ENCODE measurements at regions not wholly inside any gene's neighbourhood (a gene's known extent, or its start where the extent isn't known, plus 50 kb on each side); places are given as distances from the start of the nearest gene placed in this dataset.
"Not testable (repeated sequence)": the region's sequence is repeated elsewhere in the genome, so short reads cannot be mapped to it uniquely, and the experiment has no call there.

DNA sequence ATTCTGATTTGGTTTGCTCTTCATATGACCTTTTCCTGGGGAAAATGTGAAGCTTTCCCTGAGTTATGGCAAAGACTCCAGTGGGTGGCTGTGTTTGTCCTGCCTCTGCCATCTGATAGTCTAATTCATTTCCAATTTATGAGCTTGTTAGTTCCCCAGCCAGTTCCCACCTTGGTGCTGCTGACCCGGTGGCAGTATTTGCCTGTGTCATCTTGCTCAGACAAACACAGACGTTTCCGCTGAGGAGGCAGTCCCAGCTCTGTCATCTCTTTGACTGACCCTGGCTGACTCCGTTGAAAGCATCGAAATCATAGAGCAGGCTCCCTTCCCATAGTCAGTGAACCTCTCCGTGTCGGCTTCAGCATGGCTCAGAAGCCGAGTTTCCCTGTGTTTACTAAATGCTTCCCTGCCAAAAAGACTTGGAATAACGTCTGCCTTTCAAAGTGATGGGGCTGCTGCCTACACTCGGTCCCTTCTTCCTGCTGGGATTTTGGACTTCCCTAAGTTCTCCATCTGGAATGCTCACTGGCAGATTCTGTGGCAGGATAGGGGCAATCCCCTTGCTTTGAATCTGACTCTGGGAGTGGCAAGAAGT, 538.3 kb downstream of the NPIPA7 start:
- Histone ChIP-seq H3K27ac (ENCODE audit: low read depth, low read length) (no peak overlapping the region), H3K4me3 (ENCODE audit: low read depth, low read length) (no peak overlapping the region), H3K9ac (ENCODE audit: low read length) (no peak overlapping the region), H3K9me3 (ENCODE audit: control insufficient read depth, insufficient read depth, low read depth, low read length) (peaks cover 3% of the 10 kb centered on the region; the same call in 1 of the 2 replicates), H3K36me3 (ENCODE audit: control insufficient read depth, insufficient read depth, low read length) (no peaks in the 10 kb centered on the region), H3K4me1 (ENCODE audit: control insufficient read depth, insufficient read depth, low read length) (no peaks in the 10 kb centered on the region), H3K27me3 (ENCODE audit: control insufficient read depth, insufficient read depth, low read length) (peaks cover 4% of the 10 kb centered on the region)

DNA sequence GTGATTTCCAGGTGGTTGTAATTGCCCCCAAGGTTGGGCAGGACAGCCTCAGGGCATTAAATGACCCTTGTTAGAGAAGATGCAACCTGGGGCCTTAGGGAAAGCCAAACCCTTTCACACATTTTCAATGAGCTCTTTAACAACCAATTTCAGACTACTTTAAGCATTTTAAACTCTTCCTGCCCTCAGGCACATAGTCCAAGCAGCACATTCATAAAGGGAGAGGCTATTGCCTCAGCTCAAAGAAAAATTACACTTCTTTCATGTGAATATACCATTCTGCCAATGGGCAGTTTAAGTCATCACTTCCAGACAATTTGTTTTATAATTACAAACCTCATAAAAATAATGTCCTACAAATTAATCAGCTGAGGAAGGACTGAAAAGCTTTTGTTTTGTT, 544.5 kb downstream of the NPIPA7 start:
- Histone ChIP-seq H3K36me3 (ENCODE audit: control insufficient read depth, insufficient read depth, low read length) (no peaks in the 10 kb centered on the region), H3K27ac (ENCODE audit: low read depth, low read length) (no peak overlapping the region), H3K9me3 (ENCODE audit: control insufficient read depth, insufficient read depth, low read depth, low read length) (no peaks in the 10 kb centered on the region), H3K4me3 (ENCODE audit: low read depth, low read length) (no peak overlapping the region), H3K9ac (ENCODE audit: low read length) (no peak overlapping the region), H3K27me3 (ENCODE audit: control insufficient read depth, insufficient read depth, low read length) (peaks cover 14% of the 10 kb centered on the region), H3K4me1 (ENCODE audit: control insufficient read depth, insufficient read depth, low read length) (peaks cover 5% of the 10 kb centered on the region; the same call in 1 of the 2 replicates)

- Histone ChIP-seq H3K27me3 (ENCODE audit: control insufficient read depth, insufficient read depth, low read length) (peaks cover 14% of the 10 kb centered on the region), H3K27ac (ENCODE audit: low read depth, low read length) (no peak overlapping the region), H3K4me1 (ENCODE audit: control insufficient read depth, insufficient read depth, low read length) (peaks cover 5% of the 10 kb centered on the region; the same call in 1 of the 2 replicates), H3K36me3 (ENCODE audit: control insufficient read depth, insufficient read depth, low read length) (no peaks in the 10 kb centered on the region), H3K9me3 (ENCODE audit: control insufficient read depth, insufficient read depth, low read depth, low read length) (no peaks in the 10 kb centered on the region), H3K4me3 (ENCODE audit: low read depth, low read length) (no peak overlapping the region), H3K9ac (ENCODE audit: low read length) (no peak overlapping the region)
These were observed 545.7 kb downstream of the NPIPA7 start for GRCh38 chr16:16924613-16925012.

DNA sequence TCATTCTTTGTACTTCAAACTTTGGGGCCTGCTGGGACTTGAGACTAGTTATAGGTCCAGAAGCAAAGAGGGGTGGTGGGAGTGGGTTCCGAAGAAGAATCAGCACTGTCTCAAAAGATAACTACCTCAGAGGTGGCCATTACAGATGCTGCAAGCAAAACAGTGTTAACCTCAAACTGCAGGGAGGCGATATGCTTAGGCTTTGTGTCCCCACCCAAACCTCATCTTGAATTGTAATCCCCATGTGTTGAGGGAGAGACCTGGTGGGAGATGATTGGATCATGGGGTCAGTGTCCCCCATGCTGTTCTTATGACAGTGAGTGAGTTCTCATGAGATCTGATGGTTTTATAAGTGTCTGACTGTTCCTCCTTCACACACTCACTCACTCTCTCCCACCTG, 545.3 kb downstream of the XYLT1 start:
- Histone ChIP-seq H3K27me3 (ENCODE audit: control insufficient read depth, insufficient read depth, low read length) (peaks cover 14% of the 10 kb centered on the region), H3K4me3 (ENCODE audit: low read depth, low read length) (no peak overlapping the region), H3K9me3 (ENCODE audit: control insufficient read depth, insufficient read depth, low read depth, low read length) (no peaks in the 10 kb centered on the region), H3K4me1 (ENCODE audit: control insufficient read depth, insufficient read depth, low read length) (peaks cover 5% of the 10 kb centered on the region; the same call in 1 of the 2 replicates), H3K9ac (ENCODE audit: low read length) (no peak overlapping the region), H3K36me3 (ENCODE audit: control insufficient read depth, insufficient read depth, low read length) (no peaks in the 10 kb centered on the region), H3K27ac (ENCODE audit: low read depth, low read length) (no peak overlapping the region)

GRCh38 chr16:16928532-16929109, 542.1 kb downstream of the XYLT1 start:
- H3K4me3 ChIP-seq (ENCODE audit: low read depth, low read length): no peak overlapping the region

DNA sequence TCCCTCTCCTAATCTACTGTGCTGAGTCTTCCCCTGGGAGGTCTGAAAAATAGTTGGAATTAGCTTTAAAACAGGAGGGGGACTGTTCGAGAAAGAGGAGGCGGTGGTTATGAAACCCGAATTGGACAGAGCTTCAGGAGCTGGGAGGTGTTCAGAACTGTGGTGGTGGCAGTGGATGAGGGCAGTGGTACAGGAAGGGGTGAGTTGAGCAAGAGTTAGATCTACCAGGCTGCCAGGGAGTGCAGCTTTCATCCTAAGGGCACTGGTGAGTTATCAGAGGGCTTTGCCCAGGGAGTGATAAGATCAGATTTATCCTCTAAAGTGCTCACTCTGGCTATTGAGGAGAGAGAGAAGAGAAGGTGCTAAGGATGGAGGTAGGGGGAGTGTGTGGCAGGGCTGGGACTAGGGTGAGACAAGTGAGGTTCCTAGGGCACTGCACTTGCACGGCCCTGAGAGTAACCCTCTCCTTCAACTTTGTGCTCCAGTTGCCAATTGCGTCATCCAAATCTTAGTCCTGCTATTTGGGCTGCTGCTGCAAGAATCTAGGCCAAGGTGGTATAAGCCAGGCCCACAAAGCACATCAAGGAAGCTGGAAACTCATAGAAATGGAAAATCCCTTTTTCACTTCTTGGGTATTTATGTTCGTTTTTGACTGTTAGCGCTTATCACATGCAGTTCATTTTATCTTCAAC, 540.3 kb downstream of the XYLT1 start:
- Histone ChIP-seq H3K4me1 (ENCODE audit: control insufficient read depth, insufficient read depth, low read length) (no peaks in the 10 kb centered on the region), H3K4me3 (ENCODE audit: low read depth, low read length) (no peak overlapping the region), H3K36me3 (ENCODE audit: control insufficient read depth, insufficient read depth, low read length) (no peaks in the 10 kb centered on the region), H3K27ac (ENCODE audit: low read depth, low read length) (no peak overlapping the region), H3K9me3 (ENCODE audit: control insufficient read depth, insufficient read depth, low read depth, low read length) (no peaks in the 10 kb centered on the region), H3K27me3 (ENCODE audit: control insufficient read depth, insufficient read depth, low read length) (no peaks in the 10 kb centered on the region; the same call in 1 of the 2 replicates), H3K9ac (ENCODE audit: low read length) (no peak overlapping the region)

More at GRCh38 chr16:16928532-16929109, 542.1 kb downstream of the XYLT1 start:
- H3K9ac ChIP-seq (ENCODE audit: low read length): no peak overlapping the region
- no peaks in the 10 kb centered on the region for H3K9me3 ChIP-seq (ENCODE audit: control insufficient read depth, insufficient read depth, low read depth, low read length)
- no peak overlapping the region for H3K27ac ChIP-seq (ENCODE audit: low read depth, low read length)
- H3K36me3 ChIP-seq (ENCODE audit: control insufficient read depth, insufficient read depth, low read length): no peaks in the 10 kb centered on the region
- H3K27me3 ChIP-seq (ENCODE audit: control insufficient read depth, insufficient read depth, low read length): peaks cover 10% of the 10 kb centered on the region
- H3K4me1 ChIP-seq (ENCODE audit: control insufficient read depth, insufficient read depth, low read length): peaks cover 5% of the 10 kb centered on the region; the same call in 1 of the 2 replicates

DNA sequence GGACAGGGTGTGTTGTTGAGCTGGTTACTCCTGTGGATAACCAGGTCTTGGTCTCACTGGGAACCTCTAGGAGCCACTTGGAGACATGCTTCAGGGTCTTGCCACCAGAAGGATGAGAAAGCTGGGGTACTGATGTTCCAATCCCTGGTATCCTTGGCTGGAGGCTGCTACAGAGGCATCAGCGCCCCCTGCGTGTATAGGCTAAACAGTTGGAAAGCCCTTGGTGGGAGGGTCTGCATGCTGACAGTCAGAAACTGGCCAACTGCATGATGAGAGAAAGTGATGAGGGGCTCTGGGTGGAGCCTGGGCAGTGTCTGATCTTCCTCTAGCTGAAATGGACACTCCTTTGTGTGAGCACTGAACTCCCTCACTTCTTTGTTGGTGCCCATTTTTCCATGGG, 536.9 kb downstream of the XYLT1 start:
- H3K9me3 ChIP-seq (ENCODE audit: control insufficient read depth, insufficient read depth, low read depth, low read length): no peaks in the 10 kb centered on the region
- H3K4me3 ChIP-seq (ENCODE audit: low read depth, low read length): no peak overlapping the region
- no peak overlapping the region for H3K9ac ChIP-seq (ENCODE audit: low read length)
- no peak overlapping the region for H3K27ac ChIP-seq (ENCODE audit: low read depth, low read length)
- H3K4me1 ChIP-seq (ENCODE audit: control insufficient read depth, insufficient read depth, low read length): no peaks in the 10 kb centered on the region; the same call in 1 of the 2 replicates
- no peaks in the 10 kb centered on the region for H3K36me3 ChIP-seq (ENCODE audit: control insufficient read depth, insufficient read depth, low read length)
- H3K27me3 ChIP-seq (ENCODE audit: control insufficient read depth, insufficient read depth, low read length): no peaks in the 10 kb centered on the region

DNA sequence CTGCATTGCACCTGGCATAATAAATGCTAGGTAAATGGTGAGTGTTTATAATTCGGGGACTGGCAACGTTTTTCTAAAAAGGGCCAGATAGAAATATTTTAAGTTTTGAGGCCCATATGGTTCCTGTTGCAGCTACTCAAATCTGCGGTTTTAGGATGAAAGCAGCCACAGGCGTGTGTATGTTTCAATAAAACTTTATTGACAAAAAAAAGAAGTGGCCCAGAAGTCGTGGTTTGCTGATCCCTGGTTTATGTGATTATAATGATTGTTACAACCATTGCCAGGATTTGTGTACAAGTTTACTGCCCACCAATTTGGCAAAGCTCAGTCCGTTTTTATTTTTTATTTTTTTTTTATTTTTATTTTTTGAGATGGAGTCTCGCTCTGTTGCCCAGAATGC, 536.1 kb downstream of the XYLT1 start:
- Histone ChIP-seq H3K27me3 (ENCODE audit: control insufficient read depth, insufficient read depth, low read length) (no peaks in the 10 kb centered on the region), H3K36me3 (ENCODE audit: control insufficient read depth, insufficient read depth, low read length) (no peaks in the 10 kb centered on the region), H3K9ac (ENCODE audit: low read length) (no peak overlapping the region), H3K4me1 (ENCODE audit: control insufficient read depth, insufficient read depth, low read length) (peaks cover 3% of the 10 kb centered on the region), H3K4me3 (ENCODE audit: low read depth, low read length) (no peak overlapping the region), H3K9me3 (ENCODE audit: control insufficient read depth, insufficient read depth, low read depth, low read length) (no peaks in the 10 kb centered on the region), H3K27ac (ENCODE audit: low read depth, low read length) (no peak overlapping the region)

GRCh38 chr16:16935909-16936308, 534.9 kb downstream of the XYLT1 start:
- peaks cover 12% of the 10 kb centered on the region for H3K4me1 ChIP-seq (ENCODE audit: control insufficient read depth, insufficient read depth, low read length)
- H3K27me3 ChIP-seq (ENCODE audit: control insufficient read depth, insufficient read depth, low read length); H3K9me3 ChIP-seq (ENCODE audit: control insufficient read depth, insufficient read depth, low read depth, low read length); H3K27ac ChIP-seq (ENCODE audit: low read depth, low read length); H3K36me3 ChIP-seq (ENCODE audit: control insufficient read depth, insufficient read depth, low read length); H3K9ac ChIP-seq (ENCODE audit: low read length); H3K4me3 ChIP-seq (ENCODE audit: low read depth, low read length): not testable (repeated sequence)

DNA sequence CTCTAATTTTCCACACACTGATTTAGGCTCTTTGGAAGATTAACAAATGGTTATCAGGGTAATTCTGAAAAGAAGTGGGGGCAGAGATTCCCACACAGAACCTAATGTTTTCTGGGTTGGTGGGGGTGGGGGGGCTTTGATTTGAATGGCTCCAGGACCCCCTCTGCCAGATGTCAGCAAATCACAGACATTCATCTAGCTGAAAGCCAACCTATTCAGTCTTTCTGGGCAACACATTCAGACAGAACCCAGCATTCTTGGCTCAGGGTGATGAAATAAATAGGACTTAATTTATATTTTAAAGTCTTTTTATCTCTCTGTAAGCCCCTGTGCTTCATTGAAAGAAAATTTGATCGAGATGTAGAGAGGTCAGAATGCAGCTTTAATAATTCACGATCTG, 533.2 kb downstream of the XYLT1 start:
- H3K27ac ChIP-seq (ENCODE audit: low read depth, low read length): no peak overlapping the region
- peaks cover 12% of the 10 kb centered on the region for H3K4me1 ChIP-seq (ENCODE audit: control insufficient read depth, insufficient read depth, low read length)
- H3K9ac ChIP-seq (ENCODE audit: low read length): no peak overlapping the region
- no peaks in the 10 kb centered on the region for H3K27me3 ChIP-seq (ENCODE audit: control insufficient read depth, insufficient read depth, low read length)
- H3K9me3 ChIP-seq (ENCODE audit: control insufficient read depth, insufficient read depth, low read depth, low read length): no peaks in the 10 kb centered on the region
- no peaks in the 10 kb centered on the region for H3K36me3 ChIP-seq (ENCODE audit: control insufficient read depth, insufficient read depth, low read length)
- no peak overlapping the region for H3K4me3 ChIP-seq (ENCODE audit: low read depth, low read length)

DNA sequence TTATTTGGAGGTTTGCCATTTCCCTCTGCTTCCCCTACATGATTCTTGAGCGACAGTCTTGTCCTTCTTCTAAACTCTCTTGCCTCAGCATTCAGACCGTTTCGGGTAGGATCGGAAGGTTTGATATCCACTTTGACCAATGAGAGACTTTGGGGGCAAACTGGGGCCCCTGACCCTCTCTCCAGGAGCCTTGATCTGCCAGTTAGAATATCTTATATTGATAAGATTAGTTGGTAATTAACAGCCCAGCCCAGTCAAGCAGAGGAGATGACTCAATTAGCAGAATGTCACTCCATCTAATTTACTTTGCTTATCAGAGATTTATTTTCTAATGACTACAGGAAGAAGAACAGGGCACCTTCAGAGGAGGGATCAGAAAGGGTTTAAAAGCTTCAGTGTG, 532.8 kb downstream of the XYLT1 start:
- H3K4me1 ChIP-seq (ENCODE audit: control insufficient read depth, insufficient read depth, low read length): peaks cover 13% of the 10 kb centered on the region
- H3K9ac ChIP-seq (ENCODE audit: low read length): no peak overlapping the region
- H3K36me3 ChIP-seq (ENCODE audit: control insufficient read depth, insufficient read depth, low read length): no peaks in the 10 kb centered on the region
- no peaks in the 10 kb centered on the region for H3K9me3 ChIP-seq (ENCODE audit: control insufficient read depth, insufficient read depth, low read depth, low read length)
- no peaks in the 10 kb centered on the region for H3K27me3 ChIP-seq (ENCODE audit: control insufficient read depth, insufficient read depth, low read length)
- H3K4me3 ChIP-seq (ENCODE audit: low read depth, low read length): no peak overlapping the region
- no peak overlapping the region for H3K27ac ChIP-seq (ENCODE audit: low read depth, low read length)

Data from HUES6 (cell line).